Glutamatergic neuron (in vitro differentiated cells): ENCODE measurements at regions not wholly inside any gene's neighbourhood (a gene's known extent, or its start where the extent isn't known, plus 50 kb on each side); places are given as distances from the start of the nearest gene placed in this dataset.

Source experiments
- DNase-seq: peaks from one replicate; pipeline ENCODE4 v3.0.0; 2022
- H3K27ac Mint-ChIP-seq: one replicate; pipeline ENCODE4 v1.8.0; 2020; ENCODE audit warnings: mild to moderate bottlenecking, mixed read lengths, inconsistent platforms; ENCODE audit not compliant: unreplicated experiment
- H3K27me3 Mint-ChIP-seq: one replicate; pipeline ENCODE4 v1.8.0; 2020; ENCODE audit warnings: mild to moderate bottlenecking, moderate library complexity, mixed read lengths, inconsistent platforms; ENCODE audit not compliant: unreplicated experiment
- H3K36me3 Mint-ChIP-seq: one replicate; pipeline ENCODE4 v1.8.0; 2020; ENCODE audit warnings: mild to moderate bottlenecking, mixed read lengths, inconsistent platforms; ENCODE audit not compliant: unreplicated experiment
- H3K4me1 Mint-ChIP-seq: one replicate; pipeline ENCODE4 v1.8.0; 2020; ENCODE audit warnings: mild to moderate bottlenecking, low read depth, mixed read lengths, inconsistent platforms; ENCODE audit not compliant: unreplicated experiment
- H3K4me3 Mint-ChIP-seq: one replicate; pipeline ENCODE4 v1.8.0; 2020; ENCODE audit warnings: mild to moderate bottlenecking, mixed read lengths, inconsistent platforms; ENCODE audit not compliant: unreplicated experiment
- H3K9me3 Mint-ChIP-seq: one replicate; pipeline ENCODE4 v1.8.0; 2020; ENCODE audit warnings: mild to moderate bottlenecking, moderate library complexity, mixed read lengths, inconsistent platforms; ENCODE audit not compliant: unreplicated experiment
- CTCF ChIP-seq: fragments of 200-600 bp; sonication (generic); IDR thresholded peaks from one replicate; pipeline ENCODE4 v1.5.0; 2021; ENCODE audit not compliant: partially characterized antibody, unreplicated experiment

DNA sequence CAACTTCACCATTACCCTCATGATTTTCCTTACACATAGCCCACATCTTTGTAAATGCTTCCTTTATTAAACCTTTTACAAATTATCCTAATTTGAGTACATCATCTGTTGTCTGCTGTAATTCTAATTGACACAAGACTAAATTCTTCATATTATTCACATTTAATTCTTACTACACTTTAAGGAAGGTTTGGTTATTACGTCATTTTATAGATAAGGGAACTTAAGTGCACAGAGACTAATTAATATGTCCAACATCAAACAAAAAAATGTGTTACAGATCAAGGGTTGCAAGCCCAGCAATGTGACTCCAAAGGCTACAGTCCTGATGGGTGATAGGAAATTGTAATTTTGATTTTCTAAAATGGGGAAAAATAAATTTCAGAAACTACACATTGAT lies 289.1 kb upstream of the ZNF385D start:
- Mint-ChIP-seq H3K27me3 (no peaks in the 10 kb centered on the region), H3K9me3 (no peaks in the 10 kb centered on the region), H3K4me1 (no peaks in the 10 kb centered on the region), H3K36me3 (no peaks in the 10 kb centered on the region), H3K27ac (no peak overlapping the region), H3K4me3 (no peak overlapping the region)
- DNase-seq, result no peak
- TF ChIP-seq CTCF, result no peak

DNA sequence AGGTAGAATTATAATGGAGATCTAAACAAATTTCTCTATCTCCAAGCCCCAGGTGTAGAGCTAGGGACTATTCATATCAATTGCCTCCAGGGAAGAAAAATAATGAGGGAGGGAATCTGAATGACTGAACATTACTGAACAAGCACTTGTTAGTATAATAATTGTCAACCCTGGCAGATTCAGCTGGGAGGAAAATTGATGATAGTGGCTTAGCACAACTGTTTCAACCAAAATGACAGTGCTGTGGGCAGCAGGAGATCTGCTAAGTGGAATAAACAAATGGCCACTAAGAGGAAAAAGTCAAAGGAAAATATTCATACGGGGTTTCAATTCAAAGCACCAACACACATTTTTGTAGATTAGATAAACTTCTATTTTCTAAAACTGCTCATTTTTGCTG lies 294.9 kb upstream of the ZNF385D start:
- no peak for DNase-seq
- Mint-ChIP-seq H3K4me3 (no peak overlapping the region), H3K27me3 (no peaks in the 10 kb centered on the region), H3K9me3 (no peaks in the 10 kb centered on the region), H3K4me1 (peaks cover 1% of the 10 kb centered on the region), H3K36me3 (no peaks in the 10 kb centered on the region), H3K27ac (no peak overlapping the region)
- TF ChIP-seq CTCF, result no peak

DNA sequence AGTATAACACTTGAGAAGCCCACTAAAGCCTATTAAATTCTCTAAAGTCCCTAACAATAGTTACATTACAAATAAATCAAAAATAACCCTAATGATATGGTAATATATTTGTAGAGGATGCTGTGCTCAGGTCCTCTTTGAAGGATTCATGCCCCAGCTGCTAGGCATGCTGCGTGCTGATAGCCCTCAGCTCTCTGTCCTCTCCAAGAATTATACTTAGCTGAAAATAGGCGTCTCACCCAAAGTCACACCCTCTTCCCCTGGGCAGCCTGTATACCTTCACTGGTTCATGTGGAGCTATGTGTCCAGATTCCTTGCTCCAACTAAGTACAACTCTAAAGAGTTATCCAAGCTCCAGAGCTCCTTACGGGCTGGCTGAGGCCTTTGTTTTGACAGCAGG lies 312.5 kb upstream of the ZNF385D start:
- H3K36me3 Mint-ChIP-seq, result no peaks in the 10 kb centered on the region
- H3K27ac Mint-ChIP-seq, result no peak overlapping the region
- TF ChIP-seq CTCF, result no peak
- no peaks in the 10 kb centered on the region for H3K27me3 Mint-ChIP-seq
- no peak overlapping the region for H3K4me3 Mint-ChIP-seq
- no peaks in the 10 kb centered on the region for H3K9me3 Mint-ChIP-seq
- DNase-seq, result no peak
- no peaks in the 10 kb centered on the region for H3K4me1 Mint-ChIP-seq

DNA sequence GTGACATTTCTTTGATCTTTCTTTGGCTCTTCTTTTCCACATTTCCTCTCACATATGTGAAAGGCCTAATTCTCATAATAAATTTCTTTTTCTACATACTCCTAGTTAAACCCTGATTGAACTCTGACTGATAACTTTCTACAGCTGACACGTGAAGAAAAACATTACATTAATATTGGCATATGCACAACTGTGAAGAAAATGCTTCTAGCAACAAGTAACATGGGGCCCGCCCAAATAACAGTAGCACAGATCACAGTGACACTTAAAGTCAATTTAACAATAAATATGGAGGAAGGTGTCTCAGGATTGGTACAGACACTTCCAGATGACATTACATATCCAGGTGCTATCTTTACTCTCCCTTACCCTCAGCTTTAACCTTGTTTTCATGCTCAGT lies 317.6 kb upstream of the ZNF385D start:
- no peak for DNase-seq
- no peak overlapping the region for H3K4me3 Mint-ChIP-seq
- no peaks in the 10 kb centered on the region for H3K36me3 Mint-ChIP-seq
- no peaks in the 10 kb centered on the region for H3K4me1 Mint-ChIP-seq
- H3K27ac Mint-ChIP-seq, result no peak overlapping the region
- no peak for TF ChIP-seq CTCF
- H3K27me3 Mint-ChIP-seq, result no peaks in the 10 kb centered on the region
- no peaks in the 10 kb centered on the region for H3K9me3 Mint-ChIP-seq

- Mint-ChIP-seq H3K27me3 (no peaks in the 10 kb centered on the region), H3K4me1 (no peaks in the 10 kb centered on the region), H3K27ac (no peak overlapping the region), H3K9me3 (no peaks in the 10 kb centered on the region), H3K36me3 (no peaks in the 10 kb centered on the region), H3K4me3 (no peak overlapping the region)
- no peak for DNase-seq
- no peak for TF ChIP-seq CTCF
Measured at GRCh38 chr3:22088204-22088603, 337.2 kb upstream of the ZNF385D start.
